Keratinocyte (primary cell): ENCODE measurements at regions not wholly inside any gene's neighbourhood (a gene's known extent, or its start where the extent isn't known, plus 50 kb on each side); places are given as distances from the start of the nearest gene placed in this dataset.
"Not testable (repeated sequence)": the region's sequence is repeated elsewhere in the genome, so short reads cannot be mapped to it uniquely, and the experiment has no call there.

Source experiments
- DNase-seq: peaks from one replicate; pipeline ENCODE4 v3.0.0-alpha.2; 2011; ENCODE audit warnings: low read depth, missing footprints, low spot score
- FAIRE-seq: peaks from 2 replicates; lab custom pipeline; 2011; peaks lifted over from hg19 to GRCh38; lab: Jason Lieb, UNC
- H2AFZ ChIP-seq: 2 replicates; pipeline ENCODE4 v1.6.0; 2012; ENCODE audit warnings: low read length, control low read depth, inconsistent platforms; ENCODE audit not compliant: control insufficient read depth
- H3K27ac ChIP-seq: 2 replicates; pipeline ENCODE4 v1.5.1; 2011; ENCODE audit warnings: low read length; ENCODE audit not compliant: control insufficient read depth, insufficient read depth
- H3K27me3 ChIP-seq: 3 replicates; pipeline ENCODE4 v1.6.0; 2011; ENCODE audit warnings: low read length; ENCODE audit not compliant: control insufficient read depth, insufficient read depth; ENCODE audit errors: extremely low read depth
- H3K36me3 ChIP-seq, 2 experiments: 2 replicates in 1 of 2; 3 replicates in 1 of 2; pipeline ENCODE4 v1.5.1; 2011; ENCODE audit warnings: low read length in 2 of 2, mild to moderate bottlenecking in 1 of 2; ENCODE audit not compliant: control insufficient read depth in 2 of 2, insufficient read depth in 2 of 2; ENCODE audit errors: extremely low read depth in 1 of 2
- H3K4me1 ChIP-seq: 3 replicates; pipeline ENCODE4 v1.5.1; 2011; ENCODE audit warnings: low read length; ENCODE audit not compliant: control insufficient read depth, insufficient read depth; ENCODE audit errors: extremely low read depth
- H3K4me2 ChIP-seq: 3 replicates; pipeline ENCODE4 v1.6.0; 2011; ENCODE audit warnings: low read depth, low read length; ENCODE audit not compliant: control insufficient read depth, insufficient read depth; ENCODE audit errors: extremely low read depth
- H3K4me3 ChIP-seq, 3 experiments: fragments of 200-600 bp in 1 of 3; sonication (generic) in 1 of 3; 2 replicates in 2 of 3; 3 replicates in 1 of 3; pipeline ENCODE4 v1.5.1; 2011 to 2016; ENCODE audit warnings: low read length in 3 of 3, mild to moderate bottlenecking in 3 of 3, control low read depth in 2 of 3, inconsistent platforms in 1 of 3, low read depth in 1 of 3, mixed read lengths in 1 of 3, mixed run types in 1 of 3, moderate library complexity in 1 of 3; ENCODE audit not compliant: control insufficient read depth in 2 of 3, insufficient read depth in 2 of 3; ENCODE audit errors: extremely low read depth in 1 of 3
- H3K79me2 ChIP-seq: 2 replicates; pipeline ENCODE4 v1.6.0; 2012; ENCODE audit warnings: low read length; ENCODE audit not compliant: control insufficient read depth, insufficient read depth
- H3K9ac ChIP-seq: 3 replicates; pipeline ENCODE4 v1.6.0; 2011; ENCODE audit warnings: low read length; ENCODE audit not compliant: control insufficient read depth, insufficient read depth; ENCODE audit errors: extremely low read depth
- H3K9me1 ChIP-seq: 3 replicates; pipeline ENCODE4 v1.6.0; 2011; ENCODE audit warnings: low read length; ENCODE audit not compliant: control insufficient read depth, insufficient read depth; ENCODE audit errors: extremely low read depth
- H3K9me3 ChIP-seq: 2 replicates; pipeline ENCODE4 v1.5.1; 2012; ENCODE audit warnings: low read depth, low read length; ENCODE audit not compliant: control insufficient read depth
- H4K20me1 ChIP-seq: 3 replicates; pipeline ENCODE4 v1.6.0; 2011; ENCODE audit warnings: low read length; ENCODE audit not compliant: control insufficient read depth, insufficient read depth; ENCODE audit errors: extremely low read depth
- EZH2 ChIP-seq: IDR thresholded peaks from one replicate; pipeline ENCODE4 v1.6.1; 2012; ENCODE audit warnings: inconsistent platforms, mild to moderate bottlenecking, low read length, moderate library complexity
- dilution Hi-C: fragments of 300-500 bp; cut with MboI; formaldehyde crosslinking; loops from one replicate; pipeline ENCODE4 v1.7.0; 2020; ENCODE audit warnings: low sequenced_read_pairs; ENCODE audit not compliant: extremely low pct_ligation_motif_present
- TF ChIP-seq, protein P1 (sequence below), 3 experiments: IDR thresholded peaks in 1 of 3; conservative IDR thresholded peaks in 1 of 3; optimal IDR thresholded peaks in 1 of 3; 2 replicates in 2 of 3; 3 replicates in 1 of 3; pipeline versions ENCODE3 to v1.5.1; 2011; ENCODE audit warnings: low read length in 3 of 3, mild to moderate bottlenecking in 3 of 3, moderate library complexity in 2 of 3, control low read depth in 1 of 3, inconsistent platforms in 1 of 3; ENCODE audit not compliant: insufficient read depth in 2 of 3; ENCODE audit errors: extremely low read depth in 1 of 3

GRCh38 chrX:65878456-65878855 is 161.4 kb downstream of the VSIG4 start:
- H3K9me1 ChIP-seq = no peaks in the 10 kb centered on the region
- no peak overlapping the region for H3K27ac ChIP-seq
- no peaks in the 10 kb centered on the region for H3K9me3 ChIP-seq
- no peak overlapping the region for H3K4me2 ChIP-seq
- H3K27me3 ChIP-seq = no peaks in the 10 kb centered on the region
- TF ChIP-seq, protein P1, sequence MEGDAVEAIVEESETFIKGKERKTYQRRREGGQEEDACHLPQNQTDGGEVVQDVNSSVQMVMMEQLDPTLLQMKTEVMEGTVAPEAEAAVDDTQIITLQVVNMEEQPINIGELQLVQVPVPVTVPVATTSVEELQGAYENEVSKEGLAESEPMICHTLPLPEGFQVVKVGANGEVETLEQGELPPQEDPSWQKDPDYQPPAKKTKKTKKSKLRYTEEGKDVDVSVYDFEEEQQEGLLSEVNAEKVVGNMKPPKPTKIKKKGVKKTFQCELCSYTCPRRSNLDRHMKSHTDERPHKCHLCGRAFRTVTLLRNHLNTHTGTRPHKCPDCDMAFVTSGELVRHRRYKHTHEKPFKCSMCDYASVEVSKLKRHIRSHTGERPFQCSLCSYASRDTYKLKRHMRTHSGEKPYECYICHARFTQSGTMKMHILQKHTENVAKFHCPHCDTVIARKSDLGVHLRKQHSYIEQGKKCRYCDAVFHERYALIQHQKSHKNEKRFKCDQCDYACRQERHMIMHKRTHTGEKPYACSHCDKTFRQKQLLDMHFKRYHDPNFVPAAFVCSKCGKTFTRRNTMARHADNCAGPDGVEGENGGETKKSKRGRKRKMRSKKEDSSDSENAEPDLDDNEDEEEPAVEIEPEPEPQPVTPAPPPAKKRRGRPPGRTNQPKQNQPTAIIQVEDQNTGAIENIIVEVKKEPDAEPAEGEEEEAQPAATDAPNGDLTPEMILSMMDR (optimal IDR thresholded peaks at IDR 0.05 in 1 of 3, IDR thresholded peaks at IDR 0.05 in 1 of 3, conservative IDR thresholded peaks at IDR 0.05 in 1 of 3; ENCODE audit: extremely low read depth in 1 of 3, insufficient read depth in 2 of 3, low read length in 3 of 3) = no peak
- no peak for TF ChIP-seq EZH2
- H3K4me1 ChIP-seq = no peaks in the 10 kb centered on the region
- H3K9ac ChIP-seq = no peak overlapping the region
- no peak for DNase-seq
- H3K79me2 ChIP-seq = no peaks in the 10 kb centered on the region
- dilution Hi-C loops = no loop called here
- H4K20me1 ChIP-seq = no peaks in the 10 kb centered on the region
- no peaks in the 10 kb centered on the region for H3K36me3 ChIP-seq
- no peak overlapping the region for H2AFZ ChIP-seq
- no peak overlapping the region for H3K4me3 ChIP-seq
- FAIRE-seq = no peak

DNA sequence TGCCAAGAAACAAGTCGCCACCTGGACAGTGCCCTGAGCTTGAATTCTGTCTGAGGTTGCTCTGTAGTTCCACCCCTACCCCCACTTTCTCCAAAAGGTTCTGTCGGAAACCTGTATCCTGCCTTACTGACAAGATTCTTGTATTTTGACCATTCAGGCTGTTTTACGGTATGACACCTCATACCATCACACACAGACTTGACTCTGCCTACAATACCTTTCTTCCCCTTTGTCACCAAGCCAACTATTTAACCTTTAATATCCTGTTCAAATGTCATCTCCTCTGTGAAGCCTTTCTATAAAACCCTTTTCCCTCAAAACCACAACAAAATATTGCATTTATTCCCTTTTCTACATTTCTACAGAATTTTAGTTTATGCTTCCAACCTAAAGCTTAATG is 161.9 kb downstream of the VSIG4 start:
- Histone ChIP-seq H3K4me3 (no peak overlapping the region), H3K36me3 (no peaks in the 10 kb centered on the region), H3K9me3 (no peaks in the 10 kb centered on the region), H3K9ac (no peak overlapping the region), H2AFZ (no peak overlapping the region), H4K20me1 (no peaks in the 10 kb centered on the region), H3K27me3 (no peaks in the 10 kb centered on the region), H3K9me1 (no peaks in the 10 kb centered on the region), H3K79me2 (no peaks in the 10 kb centered on the region), H3K27ac (no peak overlapping the region), H3K4me1 (no peaks in the 10 kb centered on the region), H3K4me2 (no peak overlapping the region)
- FAIRE-seq = no peak
- no peak for DNase-seq
- dilution Hi-C loops = no loop called here
- TF ChIP-seq EZH2 = no peak
- TF ChIP-seq, protein P1 (optimal IDR thresholded peaks at IDR 0.05 in 1 of 3, IDR thresholded peaks at IDR 0.05 in 1 of 3, conservative IDR thresholded peaks at IDR 0.05 in 1 of 3; ENCODE audit: extremely low read depth in 1 of 3, insufficient read depth in 2 of 3, low read length in 3 of 3) = no peak

GRCh38 chrX:65875614-65876013 is 164.3 kb downstream of the VSIG4 start:
- H3K36me3 ChIP-seq, H3K79me2 ChIP-seq, dilution Hi-C loops, H4K20me1 ChIP-seq, H3K4me2 ChIP-seq, H3K9me1 ChIP-seq, H2AFZ ChIP-seq, DNase-seq, H3K27me3 ChIP-seq, H3K9me3 ChIP-seq, H3K27ac ChIP-seq, H3K4me3 ChIP-seq, FAIRE-seq, H3K9ac ChIP-seq, H3K4me1 ChIP-seq: not testable (repeated sequence)
